ENCODE measurements at regions not wholly inside any gene's neighbourhood (a gene's known extent, or its start where the extent isn't known, plus 50 kb on each side); places are given as distances from the start of the nearest gene placed in this dataset.

- no peaks in the 10 kb centered on the region for H3K27me3 ChIP-seq (ENCODE audit: control insufficient read depth, insufficient read depth, low read length)
- no peak overlapping the region for H3K4me3 ChIP-seq (ENCODE audit: low read length)
- WGBS (ENCODE audit: insufficient coverage, insufficient read length), result no CpG with 5 or more reads among the region's 8 CpGs
- H3K4me1 ChIP-seq (ENCODE audit: control insufficient read depth, insufficient read depth, low read length), result no peaks in the 10 kb centered on the region
- H3K36me3 ChIP-seq (ENCODE audit: control insufficient read depth, insufficient read depth, low read length), result no peaks in the 10 kb centered on the region
- no peaks in the 10 kb centered on the region for H3K9me3 ChIP-seq (ENCODE audit: control insufficient read depth, insufficient read depth, low read length)
- no peak for DNase-seq (ENCODE audit: low read depth, low spot score)
- no peak overlapping the region for H3K27ac ChIP-seq (ENCODE audit: low read length)
These were observed 345.9 kb downstream of the C16orf95 start for GRCh38 chr16:86971251-86971650.

- no CpG with 5 or more reads among the region's 2 CpGs for WGBS (ENCODE audit: insufficient coverage, insufficient read length)
- Histone ChIP-seq H3K27ac (ENCODE audit: low read length) (no peak overlapping the region), H3K9me3 (ENCODE audit: control insufficient read depth, insufficient read depth, low read length) (no peaks in the 10 kb centered on the region), H3K27me3 (ENCODE audit: control insufficient read depth, insufficient read depth, low read length) (no peaks in the 10 kb centered on the region), H3K36me3 (ENCODE audit: control insufficient read depth, insufficient read depth, low read length) (no peaks in the 10 kb centered on the region), H3K4me3 (ENCODE audit: low read length) (no peak overlapping the region), H3K4me1 (ENCODE audit: control insufficient read depth, insufficient read depth, low read length) (no peaks in the 10 kb centered on the region)
- DNase-seq (ENCODE audit: low read depth, low spot score), result no peak
These were observed 343.1 kb downstream of the C16orf95 start for GRCh38 chr16:86974120-86974519.

GRCh38 chr16:86975445-86975844 is 341.7 kb downstream of the C16orf95 start:
- H3K4me1 ChIP-seq (ENCODE audit: control insufficient read depth, insufficient read depth, low read length), result no peaks in the 10 kb centered on the region
- H3K27me3 ChIP-seq (ENCODE audit: control insufficient read depth, insufficient read depth, low read length), result no peaks in the 10 kb centered on the region
- DNase-seq (ENCODE audit: low read depth, low spot score), result peak; percentile 71
- H3K9me3 ChIP-seq (ENCODE audit: control insufficient read depth, insufficient read depth, low read length), result no peaks in the 10 kb centered on the region
- H3K4me3 ChIP-seq (ENCODE audit: low read length), result no peak overlapping the region
- H3K36me3 ChIP-seq (ENCODE audit: control insufficient read depth, insufficient read depth, low read length), result no peaks in the 10 kb centered on the region
- no CpG with 5 or more reads among the region's 2 CpGs for WGBS (ENCODE audit: insufficient coverage, insufficient read length)
- no peak overlapping the region for H3K27ac ChIP-seq (ENCODE audit: low read length)

- H3K27ac ChIP-seq (ENCODE audit: low read length), result no peak overlapping the region
- no peaks in the 10 kb centered on the region for H3K36me3 ChIP-seq (ENCODE audit: control insufficient read depth, insufficient read depth, low read length)
- no peak overlapping the region for H3K4me3 ChIP-seq (ENCODE audit: low read length)
- DNase-seq (ENCODE audit: low read depth, low spot score), result no peak
- WGBS (ENCODE audit: insufficient coverage, insufficient read length), result no CpG with 5 or more reads among the region's 17 CpGs
- H3K9me3 ChIP-seq (ENCODE audit: control insufficient read depth, insufficient read depth, low read length), result no peaks in the 10 kb centered on the region
- H3K4me1 ChIP-seq (ENCODE audit: control insufficient read depth, insufficient read depth, low read length), result no peaks in the 10 kb centered on the region
- H3K27me3 ChIP-seq (ENCODE audit: control insufficient read depth, insufficient read depth, low read length), result no peaks in the 10 kb centered on the region
These were observed 340.0 kb downstream of the C16orf95 start for GRCh38 chr16:86977076-86977676.

- no CpG with 5 or more reads among the region's 12 CpGs for WGBS (ENCODE audit: insufficient coverage, insufficient read length)
- no peaks in the 10 kb centered on the region for H3K4me1 ChIP-seq (ENCODE audit: control insufficient read depth, insufficient read depth, low read length)
- H3K36me3 ChIP-seq (ENCODE audit: control insufficient read depth, insufficient read depth, low read length), result no peaks in the 10 kb centered on the region
These were observed 338.7 kb downstream of the C16orf95 start for GRCh38 chr16:86978445-86979030.

GRCh38 chr16:86979061-86979460 is 338.1 kb downstream of the C16orf95 start:
- Histone ChIP-seq H3K27ac (ENCODE audit: low read length) (no peak overlapping the region), H3K4me3 (ENCODE audit: low read length) (no peak overlapping the region), H3K36me3 (ENCODE audit: control insufficient read depth, insufficient read depth, low read length) (no peaks in the 10 kb centered on the region), H3K4me1 (ENCODE audit: control insufficient read depth, insufficient read depth, low read length) (no peaks in the 10 kb centered on the region), H3K9me3 (ENCODE audit: control insufficient read depth, insufficient read depth, low read length) (no peaks in the 10 kb centered on the region), H3K27me3 (ENCODE audit: control insufficient read depth, insufficient read depth, low read length) (no peaks in the 10 kb centered on the region)
- DNase-seq (ENCODE audit: low read depth, low spot score), result no peak
- no CpG with 5 or more reads among the region's 6 CpGs for WGBS (ENCODE audit: insufficient coverage, insufficient read length)

More at GRCh38 chr16:86978445-86979030, 338.7 kb downstream of the C16orf95 start:
- H3K4me3 ChIP-seq (ENCODE audit: low read length), result no peak overlapping the region
- no peaks in the 10 kb centered on the region for H3K27me3 ChIP-seq (ENCODE audit: control insufficient read depth, insufficient read depth, low read length)
- H3K27ac ChIP-seq (ENCODE audit: low read length), result no peak overlapping the region
- DNase-seq (ENCODE audit: low read depth, low spot score), result no peak
- H3K9me3 ChIP-seq (ENCODE audit: control insufficient read depth, insufficient read depth, low read length), result no peaks in the 10 kb centered on the region

GRCh38 chr16:86979984-86980553 is 337.1 kb downstream of the C16orf95 start:
- Histone ChIP-seq H3K27ac (ENCODE audit: low read length) (no peak overlapping the region), H3K36me3 (ENCODE audit: control insufficient read depth, insufficient read depth, low read length) (no peaks in the 10 kb centered on the region), H3K4me3 (ENCODE audit: low read length) (no peak overlapping the region), H3K27me3 (ENCODE audit: control insufficient read depth, insufficient read depth, low read length) (no peaks in the 10 kb centered on the region), H3K9me3 (ENCODE audit: control insufficient read depth, insufficient read depth, low read length) (no peaks in the 10 kb centered on the region), H3K4me1 (ENCODE audit: control insufficient read depth, insufficient read depth, low read length) (peaks cover 3% of the 10 kb centered on the region; the same call in 1 of the 2 replicates)
- DNase-seq (ENCODE audit: low read depth, low spot score), result no peak
- WGBS (ENCODE audit: insufficient coverage, insufficient read length), result 100% methylated on average over 1 of the region's 1 CpG

DNA sequence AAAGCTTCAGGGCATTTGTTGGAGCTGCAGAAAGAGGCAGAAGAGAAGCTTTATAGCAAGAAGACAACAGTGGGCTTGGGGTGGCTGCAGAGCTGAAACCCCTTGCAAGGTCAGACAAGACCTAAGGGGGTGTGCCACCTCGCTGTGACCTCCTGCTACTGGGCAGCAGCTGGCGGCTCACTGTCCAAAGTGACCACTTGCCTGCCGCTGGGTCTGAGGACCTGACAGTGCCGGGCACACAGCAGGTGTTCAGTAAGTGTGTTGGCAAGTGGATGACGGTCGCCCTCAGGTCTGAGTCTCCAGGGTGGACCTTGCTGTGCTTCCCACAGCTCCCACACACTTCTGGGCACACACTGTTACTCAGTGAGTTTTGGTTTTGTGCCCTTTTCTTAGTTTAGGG is 336.5 kb downstream of the C16orf95 start:
- Histone ChIP-seq H3K9me3 (ENCODE audit: control insufficient read depth, insufficient read depth, low read length) (no peaks in the 10 kb centered on the region), H3K27me3 (ENCODE audit: control insufficient read depth, insufficient read depth, low read length) (no peaks in the 10 kb centered on the region), H3K27ac (ENCODE audit: low read length) (no peak overlapping the region), H3K4me3 (ENCODE audit: low read length) (no peak overlapping the region), H3K36me3 (ENCODE audit: control insufficient read depth, insufficient read depth, low read length) (no peaks in the 10 kb centered on the region), H3K4me1 (ENCODE audit: control insufficient read depth, insufficient read depth, low read length) (peaks cover 6% of the 10 kb centered on the region; the same call in 1 of the 2 replicates)
- no peak for DNase-seq (ENCODE audit: low read depth, low spot score)
- WGBS (ENCODE audit: insufficient coverage, insufficient read length), result no CpG with 5 or more reads among the region's 6 CpGs

- Histone ChIP-seq H3K27me3 (ENCODE audit: control insufficient read depth, insufficient read depth, low read length) (no peaks in the 10 kb centered on the region), H3K4me1 (ENCODE audit: control insufficient read depth, insufficient read depth, low read length) (peaks cover 6% of the 10 kb centered on the region; the same call in 1 of the 2 replicates), H3K36me3 (ENCODE audit: control insufficient read depth, insufficient read depth, low read length) (no peaks in the 10 kb centered on the region), H3K4me3 (ENCODE audit: low read length) (no peak overlapping the region), H3K27ac (ENCODE audit: low read length) (no peak overlapping the region), H3K9me3 (ENCODE audit: control insufficient read depth, insufficient read depth, low read length) (no peaks in the 10 kb centered on the region)
- no peak for DNase-seq (ENCODE audit: low read depth, low spot score)
- no CpG with 5 or more reads among the region's 3 CpGs for WGBS (ENCODE audit: insufficient coverage, insufficient read length)
These were observed 334.9 kb downstream of the C16orf95 start for GRCh38 chr16:86982347-86982596.

DNA sequence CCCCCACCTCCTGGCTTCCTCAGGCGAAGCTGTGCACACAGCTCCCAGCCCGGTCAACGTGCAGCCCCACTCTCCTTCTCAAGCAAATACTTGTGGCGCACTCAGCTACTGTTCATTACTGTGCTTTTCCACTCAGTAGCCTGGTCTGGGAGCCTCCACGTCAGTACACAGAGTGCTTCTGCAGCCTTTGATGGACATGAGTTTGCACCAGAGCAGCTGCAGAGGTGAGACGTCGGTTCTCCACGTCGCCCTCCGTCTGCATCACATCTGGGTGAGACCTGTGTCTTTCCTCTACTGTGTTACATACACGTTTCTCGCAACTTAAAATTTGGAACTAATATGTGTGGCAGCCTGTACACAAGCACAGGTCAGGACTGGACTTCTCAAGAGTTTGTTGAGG is 334.3 kb downstream of the C16orf95 start:
- H3K36me3 ChIP-seq (ENCODE audit: control insufficient read depth, insufficient read depth, low read length), result no peaks in the 10 kb centered on the region
- peaks cover 6% of the 10 kb centered on the region; the same call in 1 of the 2 replicates for H3K4me1 ChIP-seq (ENCODE audit: control insufficient read depth, insufficient read depth, low read length)
- no peak overlapping the region for H3K27ac ChIP-seq (ENCODE audit: low read length)
- no peaks in the 10 kb centered on the region for H3K9me3 ChIP-seq (ENCODE audit: control insufficient read depth, insufficient read depth, low read length)
- H3K4me3 ChIP-seq (ENCODE audit: low read length), result no peak overlapping the region
- no peaks in the 10 kb centered on the region for H3K27me3 ChIP-seq (ENCODE audit: control insufficient read depth, insufficient read depth, low read length)
- no CpG with 5 or more reads among the region's 12 CpGs for WGBS (ENCODE audit: insufficient coverage, insufficient read length)
- no peak for DNase-seq (ENCODE audit: low read depth, low spot score)

GRCh38 chr16:86983621-86984020 is 333.6 kb downstream of the C16orf95 start:
- no peak overlapping the region for H3K27ac ChIP-seq (ENCODE audit: low read length)
- H3K4me3 ChIP-seq (ENCODE audit: low read length), result no peak overlapping the region
- H3K4me1 ChIP-seq (ENCODE audit: control insufficient read depth, insufficient read depth, low read length), result peaks cover 6% of the 10 kb centered on the region; the same call in 1 of the 2 replicates
- H3K9me3 ChIP-seq (ENCODE audit: control insufficient read depth, insufficient read depth, low read length), result no peaks in the 10 kb centered on the region
- DNase-seq (ENCODE audit: low read depth, low spot score), result no peak
- H3K27me3 ChIP-seq (ENCODE audit: control insufficient read depth, insufficient read depth, low read length), result no peaks in the 10 kb centered on the region
- no peaks in the 10 kb centered on the region for H3K36me3 ChIP-seq (ENCODE audit: control insufficient read depth, insufficient read depth, low read length)

Data from iPS DF 6.9 (cell line).